ENCODE measurements at regions not wholly inside any gene's neighbourhood (a gene's known extent, or its start where the extent isn't known, plus 50 kb on each side); places are given as distances from the start of the nearest gene placed in this dataset.

DNA sequence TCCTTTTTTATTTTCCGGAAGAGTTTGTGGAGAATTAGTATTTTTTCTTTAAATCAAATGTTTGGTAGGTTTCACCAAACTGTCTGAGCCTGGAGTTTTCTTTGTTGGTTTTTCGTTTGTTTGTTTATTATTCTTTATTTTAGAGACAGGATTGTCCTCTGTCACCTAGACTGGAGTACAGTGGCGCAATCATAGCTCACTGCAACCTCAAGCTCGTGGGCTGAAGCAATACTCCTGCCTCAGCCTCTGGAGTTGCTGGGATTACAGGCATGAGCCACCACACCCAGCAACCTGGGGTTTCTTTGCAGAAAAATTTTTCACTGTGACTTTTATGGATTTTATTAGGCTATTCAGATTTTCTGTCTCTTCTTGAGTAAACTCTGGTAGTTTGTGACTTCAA lies 120.2 kb upstream of the LOC128125822 start:
- intact Hi-C loops (cut with DNase I), result no loop called here
- no peak overlapping the region for H3K27ac ChIP-seq
- DNase-seq, result no peak

DNA sequence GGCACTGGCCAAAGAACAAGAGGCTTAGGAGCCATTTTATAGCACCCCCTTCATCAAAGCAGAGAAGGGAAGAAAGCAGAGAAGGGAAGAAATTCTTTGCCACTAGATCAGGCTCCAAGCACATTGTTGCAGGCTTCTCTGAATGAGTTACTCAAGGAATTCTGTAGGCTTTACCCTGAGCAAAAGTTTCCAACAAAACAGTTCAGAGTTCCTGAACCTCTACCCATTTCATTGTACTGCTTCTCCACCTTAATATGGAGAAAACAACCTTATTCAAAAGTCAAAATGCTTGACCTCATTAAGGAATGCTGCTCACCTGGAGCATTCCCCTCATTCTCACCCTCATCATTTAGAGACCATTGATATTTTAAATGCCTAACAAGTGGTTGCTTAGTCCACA lies 115.5 kb upstream of the LOC128125822 start:
- no peak for TF ChIP-seq POLR2A (IDR thresholded peaks at IDR 0.05)
- TF ChIP-seq, protein P1, sequence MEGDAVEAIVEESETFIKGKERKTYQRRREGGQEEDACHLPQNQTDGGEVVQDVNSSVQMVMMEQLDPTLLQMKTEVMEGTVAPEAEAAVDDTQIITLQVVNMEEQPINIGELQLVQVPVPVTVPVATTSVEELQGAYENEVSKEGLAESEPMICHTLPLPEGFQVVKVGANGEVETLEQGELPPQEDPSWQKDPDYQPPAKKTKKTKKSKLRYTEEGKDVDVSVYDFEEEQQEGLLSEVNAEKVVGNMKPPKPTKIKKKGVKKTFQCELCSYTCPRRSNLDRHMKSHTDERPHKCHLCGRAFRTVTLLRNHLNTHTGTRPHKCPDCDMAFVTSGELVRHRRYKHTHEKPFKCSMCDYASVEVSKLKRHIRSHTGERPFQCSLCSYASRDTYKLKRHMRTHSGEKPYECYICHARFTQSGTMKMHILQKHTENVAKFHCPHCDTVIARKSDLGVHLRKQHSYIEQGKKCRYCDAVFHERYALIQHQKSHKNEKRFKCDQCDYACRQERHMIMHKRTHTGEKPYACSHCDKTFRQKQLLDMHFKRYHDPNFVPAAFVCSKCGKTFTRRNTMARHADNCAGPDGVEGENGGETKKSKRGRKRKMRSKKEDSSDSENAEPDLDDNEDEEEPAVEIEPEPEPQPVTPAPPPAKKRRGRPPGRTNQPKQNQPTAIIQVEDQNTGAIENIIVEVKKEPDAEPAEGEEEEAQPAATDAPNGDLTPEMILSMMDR (IDR thresholded peaks at IDR 0.05), result no peak
- H3K9me3 ChIP-seq, result no peaks in the 10 kb centered on the region
- no peaks in the 10 kb centered on the region for H3K36me3 ChIP-seq
- no peaks in the 10 kb centered on the region for H3K27me3 ChIP-seq
- intact Hi-C loops (cut with DNase I), result no loop called here
- H3K4me3 ChIP-seq, result no peak overlapping the region
- no peak for DNase-seq
- H3K27ac ChIP-seq, result no peak overlapping the region
- no peaks in the 10 kb centered on the region for H3K4me1 ChIP-seq

More for the DNA sequence above, 120.2 kb upstream of the LOC128125822 start:
- H3K36me3 ChIP-seq, result no peaks in the 10 kb centered on the region
- H3K4me3 ChIP-seq, result no peak overlapping the region
- no peaks in the 10 kb centered on the region for H3K27me3 ChIP-seq
- H3K4me1 ChIP-seq, result no peaks in the 10 kb centered on the region
- TF ChIP-seq, protein P1 (IDR thresholded peaks at IDR 0.05), result no peak
- TF ChIP-seq POLR2A (IDR thresholded peaks at IDR 0.05), result no peak
- no peaks in the 10 kb centered on the region for H3K9me3 ChIP-seq
- WGBS, 2 donors, result 57 to 84% methylated on average over 4 of the region's 4 CpGs

DNA sequence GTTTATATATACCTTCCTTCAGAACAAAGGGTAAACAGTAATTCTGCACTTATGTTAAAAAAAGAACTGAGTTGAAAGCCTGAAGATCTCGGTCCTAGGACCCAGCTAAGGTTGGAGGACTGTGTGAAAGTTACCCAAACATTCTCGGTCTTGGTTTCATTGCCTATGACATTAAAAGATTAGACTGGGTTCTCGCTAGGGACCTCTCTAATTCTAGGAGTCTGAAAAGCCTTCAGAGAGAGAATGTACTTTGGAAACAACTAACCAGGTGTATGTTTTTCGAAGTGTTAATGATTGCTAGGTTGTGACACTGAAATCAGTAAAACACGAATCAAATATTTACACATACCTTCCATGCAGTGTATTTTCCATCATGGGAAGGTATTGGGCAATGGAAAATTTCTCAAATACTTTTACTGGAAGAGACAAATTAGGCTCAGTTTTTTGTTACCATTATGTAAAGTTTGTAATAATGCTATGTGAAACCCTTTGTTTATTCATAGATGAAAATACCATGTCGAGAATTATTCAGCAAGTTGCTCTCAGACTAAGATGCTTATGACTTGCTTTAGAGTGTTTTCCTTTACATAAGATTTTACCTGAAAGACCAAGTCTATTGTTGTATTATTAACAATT lies 113.7 kb upstream of the LOC128125822 start:
- Histone ChIP-seq H3K27me3 (no peaks in the 10 kb centered on the region), H3K4me1 (no peaks in the 10 kb centered on the region), H3K36me3 (no peaks in the 10 kb centered on the region), H3K27ac (no peak overlapping the region), H3K9me3 (no peaks in the 10 kb centered on the region), H3K4me3 (no peak overlapping the region)
- DNase-seq, result no peak
- 58% methylated on average over 6 of the region's 6 CpGs for WGBS, 2 donors
- TF ChIP-seq, protein P1 (IDR thresholded peaks at IDR 0.05), result no peak
- TF ChIP-seq POLR2A (IDR thresholded peaks at IDR 0.05), result no peak
- intact Hi-C loops (cut with DNase I), result no loop called here

DNA sequence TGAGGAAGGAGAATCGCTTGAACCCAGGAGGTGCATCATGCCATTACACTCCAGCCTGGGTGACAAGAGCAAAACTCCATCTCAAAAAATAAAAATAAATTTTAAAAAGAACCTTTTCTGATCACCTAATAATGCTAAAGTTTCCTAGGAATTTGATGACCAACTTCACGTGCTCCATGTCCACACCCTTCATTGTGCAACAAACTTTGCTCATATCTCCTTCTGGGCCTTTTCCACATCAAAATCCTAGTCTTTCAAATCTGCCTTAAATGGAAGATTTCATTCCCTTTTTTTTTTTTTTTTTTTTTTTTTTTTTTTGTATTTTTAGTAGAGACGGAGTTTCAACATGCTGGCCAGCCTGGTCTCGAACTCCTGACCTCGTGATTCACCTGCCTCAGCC lies 112.5 kb upstream of the LOC128125822 start:
- Histone ChIP-seq H3K4me3 (no peak overlapping the region), H3K27me3 (no peaks in the 10 kb centered on the region), H3K4me1 (no peaks in the 10 kb centered on the region), H3K9me3 (no peaks in the 10 kb centered on the region), H3K27ac (no peak overlapping the region), H3K36me3 (no peaks in the 10 kb centered on the region)
- 76 to 82% methylated on average over 5 of the region's 5 CpGs for WGBS, 2 donors
- no peak for DNase-seq
- intact Hi-C loops (cut with DNase I), result no loop called here
- TF ChIP-seq, protein P1 (IDR thresholded peaks at IDR 0.05), result no peak

DNA sequence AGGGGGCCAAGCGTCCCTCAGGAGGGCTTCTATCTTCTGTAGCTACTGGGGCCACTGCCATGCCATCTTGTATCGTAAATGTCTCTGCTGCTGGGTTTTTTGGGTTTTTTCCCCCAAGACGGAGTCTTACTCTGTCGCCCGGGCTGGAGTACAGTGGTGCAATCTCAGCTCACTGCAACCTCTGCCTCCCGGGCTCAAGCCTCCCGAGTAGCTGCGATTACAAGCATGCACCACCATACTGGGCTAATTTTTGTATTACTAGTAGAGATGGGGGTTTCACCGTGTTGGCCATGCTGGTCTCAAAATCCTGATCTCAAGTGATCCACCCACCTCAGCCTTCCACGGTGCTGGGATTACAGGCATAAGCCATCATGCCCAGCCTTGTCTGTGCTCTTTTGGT lies 111.3 kb upstream of the LOC128125822 start:
- intact Hi-C loops (cut with DNase I), result no loop called here
- H3K36me3 ChIP-seq, result no peaks in the 10 kb centered on the region

More for the DNA sequence above, 111.3 kb upstream of the LOC128125822 start:
- Histone ChIP-seq H3K4me3 (no peak overlapping the region), H3K4me1 (no peaks in the 10 kb centered on the region), H3K9me3 (no peaks in the 10 kb centered on the region), H3K27ac (no peak overlapping the region), H3K27me3 (no peaks in the 10 kb centered on the region)
- DNase-seq, result no peak
- WGBS, 2 donors, result 86 to 90% methylated on average over 7 to 8 of the region's 10 CpGs
- TF ChIP-seq, protein P1 (IDR thresholded peaks at IDR 0.05), result no peak
- TF ChIP-seq POLR2A (IDR thresholded peaks at IDR 0.05), result no peak
